ENCODE measurements at regions not wholly inside any gene's neighbourhood (a gene's known extent, or its start where the extent isn't known, plus 50 kb on each side); places are given as distances from the start of the nearest gene placed in this dataset.
A peak's percentile ranks its signal among the peaks of the same experiment; 100 is the strongest.
"Not testable (repeated sequence)": the region's sequence is repeated elsewhere in the genome, so short reads cannot be mapped to it uniquely, and the experiment has no call there.

DNA sequence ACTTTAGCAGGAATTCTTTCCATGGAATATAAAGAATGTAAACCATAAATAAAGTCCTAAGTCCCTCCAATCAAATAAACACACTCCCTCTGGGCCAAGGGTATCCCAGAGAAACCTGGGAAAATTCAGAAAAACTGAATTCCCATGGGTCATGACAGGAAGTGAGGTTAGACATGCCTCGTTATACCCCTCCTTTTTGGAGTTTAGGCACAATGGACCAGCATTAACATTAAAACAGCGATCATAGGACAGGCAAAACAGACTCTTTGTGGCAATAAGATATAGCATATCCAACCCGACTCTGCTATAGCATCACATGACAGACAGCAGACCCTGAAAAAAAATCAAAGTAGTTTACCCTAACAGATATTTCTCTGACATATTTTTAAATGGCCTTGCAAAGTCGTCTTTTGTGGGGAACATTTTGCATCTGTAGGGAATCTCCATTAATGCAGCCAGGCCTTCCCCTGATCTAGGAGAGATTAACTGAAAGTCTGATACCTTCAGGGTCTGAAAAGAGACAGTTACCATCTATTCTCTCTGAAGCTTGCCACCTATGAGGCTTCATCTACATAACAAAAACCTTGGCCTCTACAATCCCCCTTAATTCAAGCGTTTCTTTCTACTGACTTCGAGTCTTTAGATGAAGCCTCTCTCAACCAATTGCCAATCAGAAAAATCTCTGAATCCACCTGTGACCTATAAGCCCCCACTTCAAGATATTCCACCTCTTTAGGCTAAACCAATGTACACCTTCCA, 143.0 kb upstream of the KCNK1 start (continued):
- TF ChIP-seq, protein P1, sequence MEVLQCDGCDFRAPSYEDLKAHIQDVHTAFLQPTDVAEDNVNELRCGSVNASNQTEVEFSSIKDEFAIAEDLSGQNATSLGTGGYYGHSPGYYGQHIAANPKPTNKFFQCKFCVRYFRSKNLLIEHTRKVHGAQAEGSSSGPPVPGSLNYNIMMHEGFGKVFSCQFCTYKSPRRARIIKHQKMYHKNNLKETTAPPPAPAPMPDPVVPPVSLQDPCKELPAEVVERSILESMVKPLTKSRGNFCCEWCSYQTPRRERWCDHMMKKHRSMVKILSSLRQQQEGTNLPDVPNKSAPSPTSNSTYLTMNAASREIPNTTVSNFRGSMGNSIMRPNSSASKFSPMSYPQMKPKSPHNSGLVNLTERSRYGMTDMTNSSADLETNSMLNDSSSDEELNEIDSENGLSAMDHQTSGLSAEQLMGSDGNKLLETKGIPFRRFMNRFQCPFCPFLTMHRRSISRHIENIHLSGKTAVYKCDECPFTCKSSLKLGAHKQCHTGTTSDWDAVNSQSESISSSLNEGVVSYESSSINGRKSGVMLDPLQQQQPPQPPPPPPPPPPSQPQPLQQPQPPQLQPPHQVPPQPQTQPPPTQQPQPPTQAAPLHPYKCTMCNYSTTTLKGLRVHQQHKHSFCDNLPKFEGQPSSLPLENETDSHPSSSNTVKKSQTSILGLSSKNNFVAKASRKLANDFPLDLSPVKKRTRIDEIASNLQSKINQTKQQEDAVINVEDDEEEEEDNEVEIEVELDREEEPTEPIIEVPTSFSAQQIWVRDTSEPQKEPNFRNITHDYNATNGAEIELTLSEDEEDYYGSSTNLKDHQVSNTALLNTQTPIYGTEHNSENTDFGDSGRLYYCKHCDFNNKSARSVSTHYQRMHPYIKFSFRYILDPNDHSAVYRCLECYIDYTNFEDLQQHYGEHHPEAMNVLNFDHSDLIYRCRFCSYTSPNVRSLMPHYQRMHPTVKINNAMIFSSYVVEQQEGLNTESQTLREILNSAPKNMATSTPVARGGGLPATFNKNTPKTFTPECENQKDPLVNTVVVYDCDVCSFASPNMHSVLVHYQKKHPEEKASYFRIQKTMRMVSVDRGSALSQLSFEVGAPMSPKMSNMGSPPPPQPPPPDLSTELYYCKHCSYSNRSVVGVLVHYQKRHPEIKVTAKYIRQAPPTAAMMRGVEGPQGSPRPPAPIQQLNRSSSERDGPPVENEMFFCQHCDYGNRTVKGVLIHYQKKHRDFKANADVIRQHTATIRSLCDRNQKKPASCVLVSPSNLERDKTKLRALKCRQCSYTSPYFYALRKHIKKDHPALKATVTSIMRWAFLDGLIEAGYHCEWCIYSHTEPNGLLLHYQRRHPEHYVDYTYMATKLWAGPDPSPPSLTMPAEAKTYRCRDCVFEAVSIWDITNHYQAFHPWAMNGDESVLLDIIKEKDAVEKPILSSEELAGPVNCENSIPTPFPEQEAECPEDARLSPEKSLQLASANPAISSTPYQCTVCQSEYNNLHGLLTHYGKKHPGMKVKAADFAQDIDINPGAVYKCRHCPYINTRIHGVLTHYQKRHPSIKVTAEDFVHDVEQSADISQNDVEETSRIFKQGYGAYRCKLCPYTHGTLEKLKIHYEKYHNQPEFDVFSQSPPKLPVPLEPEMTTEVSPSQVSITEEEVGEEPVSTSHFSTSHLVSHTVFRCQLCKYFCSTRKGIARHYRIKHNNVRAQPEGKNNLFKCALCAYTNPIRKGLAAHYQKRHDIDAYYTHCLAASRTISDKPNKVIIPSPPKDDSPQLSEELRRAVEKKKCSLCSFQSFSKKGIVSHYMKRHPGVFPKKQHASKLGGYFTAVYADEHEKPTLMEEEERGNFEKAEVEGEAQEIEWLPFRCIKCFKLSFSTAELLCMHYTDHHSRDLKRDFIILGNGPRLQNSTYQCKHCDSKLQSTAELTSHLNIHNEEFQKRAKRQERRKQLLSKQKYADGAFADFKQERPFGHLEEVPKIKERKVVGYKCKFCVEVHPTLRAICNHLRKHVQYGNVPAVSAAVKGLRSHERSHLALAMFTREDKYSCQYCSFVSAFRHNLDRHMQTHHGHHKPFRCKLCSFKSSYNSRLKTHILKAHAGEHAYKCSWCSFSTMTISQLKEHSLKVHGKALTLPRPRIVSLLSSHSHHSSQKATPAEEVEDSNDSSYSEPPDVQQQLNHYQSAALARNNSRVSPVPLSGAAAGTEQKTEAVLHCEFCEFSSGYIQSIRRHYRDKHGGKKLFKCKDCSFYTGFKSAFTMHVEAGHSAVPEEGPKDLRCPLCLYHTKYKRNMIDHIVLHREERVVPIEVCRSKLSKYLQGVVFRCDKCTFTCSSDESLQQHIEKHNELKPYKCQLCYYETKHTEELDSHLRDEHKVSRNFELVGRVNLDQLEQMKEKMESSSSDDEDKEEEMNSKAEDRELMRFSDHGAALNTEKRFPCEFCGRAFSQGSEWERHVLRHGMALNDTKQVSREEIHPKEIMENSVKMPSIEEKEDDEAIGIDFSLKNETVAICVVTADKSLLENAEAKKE (CRISPR knock-in tag; IDR thresholded peaks at IDR 0.05), result peak; percentile 95
- TF ChIP-seq, protein P2, sequence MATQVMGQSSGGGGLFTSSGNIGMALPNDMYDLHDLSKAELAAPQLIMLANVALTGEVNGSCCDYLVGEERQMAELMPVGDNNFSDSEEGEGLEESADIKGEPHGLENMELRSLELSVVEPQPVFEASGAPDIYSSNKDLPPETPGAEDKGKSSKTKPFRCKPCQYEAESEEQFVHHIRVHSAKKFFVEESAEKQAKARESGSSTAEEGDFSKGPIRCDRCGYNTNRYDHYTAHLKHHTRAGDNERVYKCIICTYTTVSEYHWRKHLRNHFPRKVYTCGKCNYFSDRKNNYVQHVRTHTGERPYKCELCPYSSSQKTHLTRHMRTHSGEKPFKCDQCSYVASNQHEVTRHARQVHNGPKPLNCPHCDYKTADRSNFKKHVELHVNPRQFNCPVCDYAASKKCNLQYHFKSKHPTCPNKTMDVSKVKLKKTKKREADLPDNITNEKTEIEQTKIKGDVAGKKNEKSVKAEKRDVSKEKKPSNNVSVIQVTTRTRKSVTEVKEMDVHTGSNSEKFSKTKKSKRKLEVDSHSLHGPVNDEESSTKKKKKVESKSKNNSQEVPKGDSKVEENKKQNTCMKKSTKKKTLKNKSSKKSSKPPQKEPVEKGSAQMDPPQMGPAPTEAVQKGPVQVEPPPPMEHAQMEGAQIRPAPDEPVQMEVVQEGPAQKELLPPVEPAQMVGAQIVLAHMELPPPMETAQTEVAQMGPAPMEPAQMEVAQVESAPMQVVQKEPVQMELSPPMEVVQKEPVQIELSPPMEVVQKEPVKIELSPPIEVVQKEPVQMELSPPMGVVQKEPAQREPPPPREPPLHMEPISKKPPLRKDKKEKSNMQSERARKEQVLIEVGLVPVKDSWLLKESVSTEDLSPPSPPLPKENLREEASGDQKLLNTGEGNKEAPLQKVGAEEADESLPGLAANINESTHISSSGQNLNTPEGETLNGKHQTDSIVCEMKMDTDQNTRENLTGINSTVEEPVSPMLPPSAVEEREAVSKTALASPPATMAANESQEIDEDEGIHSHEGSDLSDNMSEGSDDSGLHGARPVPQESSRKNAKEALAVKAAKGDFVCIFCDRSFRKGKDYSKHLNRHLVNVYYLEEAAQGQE (IDR thresholded peaks at IDR 0.05; ENCODE audit: unreplicated experiment), result no peak
- no peak for TF ChIP-seq EZH2 (IDR thresholded peaks at IDR 0.05; ENCODE audit: low read depth, unreplicated experiment)
- TF ChIP-seq, protein P3, sequence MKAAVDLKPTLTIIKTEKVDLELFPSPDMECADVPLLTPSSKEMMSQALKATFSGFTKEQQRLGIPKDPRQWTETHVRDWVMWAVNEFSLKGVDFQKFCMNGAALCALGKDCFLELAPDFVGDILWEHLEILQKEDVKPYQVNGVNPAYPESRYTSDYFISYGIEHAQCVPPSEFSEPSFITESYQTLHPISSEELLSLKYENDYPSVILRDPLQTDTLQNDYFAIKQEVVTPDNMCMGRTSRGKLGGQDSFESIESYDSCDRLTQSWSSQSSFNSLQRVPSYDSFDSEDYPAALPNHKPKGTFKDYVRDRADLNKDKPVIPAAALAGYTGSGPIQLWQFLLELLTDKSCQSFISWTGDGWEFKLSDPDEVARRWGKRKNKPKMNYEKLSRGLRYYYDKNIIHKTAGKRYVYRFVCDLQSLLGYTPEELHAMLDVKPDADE (IDR thresholded peaks at IDR 0.05), result no peak
- TF ChIP-seq ZNF331 (CRISPR knock-in tag; IDR thresholded peaks at IDR 0.05; ENCODE audit: low read depth), result no peak

DNA sequence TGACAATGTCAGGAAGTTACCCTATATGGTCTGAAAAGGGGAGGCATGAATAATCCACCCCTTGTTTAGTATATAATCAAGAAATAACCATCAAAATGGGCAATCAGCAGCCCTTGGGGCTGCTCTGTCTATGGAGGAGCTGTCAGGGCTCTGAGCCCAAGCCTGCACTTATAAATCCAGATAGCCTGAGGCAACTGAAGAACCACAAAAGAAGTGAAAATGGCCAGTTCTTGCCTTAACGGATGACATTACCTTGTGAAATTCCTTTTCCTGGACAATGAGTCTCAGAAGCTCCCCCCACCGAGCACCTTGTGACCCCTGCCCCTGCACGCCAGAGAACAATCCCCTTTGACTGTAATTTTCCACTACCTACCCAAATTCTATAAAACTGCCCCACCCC, 142.1 kb upstream of the KCNK1 start:
- DNase-seq (ENCODE audit: low spot score) (peak; percentile 20), ATAC-seq (peak; percentile 13; the same call in 2 of the 3 replicates)
- H3K36me3 ChIP-seq (ENCODE audit: insufficient read depth); H3K4me3 Mint-ChIP-seq; H3K79me2 ChIP-seq (replicated peaks; ENCODE audit: insufficient read depth); H3K4me2 ChIP-seq; H4K20me1 ChIP-seq (replicated peaks; ENCODE audit: insufficient read depth); H3K9me2 ChIP-seq (ENCODE audit: insufficient read depth); H3K27me3 ChIP-seq (ENCODE audit: insufficient read depth); H3F3A ChIP-seq (replicated peaks; ENCODE audit: low read depth); H3K27me3 Mint-ChIP-seq (ENCODE audit: insufficient read depth, low read depth, poor library complexity); H2AFZ ChIP-seq: not testable (repeated sequence)
- Histone ChIP-seq H3K4me3 (peak overlapping the region; percentile 21; the same call in 1 of the 2 replicates), H3K27ac (ENCODE audit: low read depth) (peak overlapping the region; percentile 71), H3K4me1 (ENCODE audit: insufficient read depth) (peaks cover 26% of the 10 kb centered on the region)
- H3K36me3 Mint-ChIP-seq (ENCODE audit: low read depth), result peaks cover 28% of the 10 kb centered on the region
- H3K9me3 Mint-ChIP-seq, result peaks cover 19% of the 10 kb centered on the region
- peaks cover 67% of the 10 kb centered on the region for H3K4me1 Mint-ChIP-seq
- H3K27ac Mint-ChIP-seq, result peak overlapping the region; percentile 91

DNA sequence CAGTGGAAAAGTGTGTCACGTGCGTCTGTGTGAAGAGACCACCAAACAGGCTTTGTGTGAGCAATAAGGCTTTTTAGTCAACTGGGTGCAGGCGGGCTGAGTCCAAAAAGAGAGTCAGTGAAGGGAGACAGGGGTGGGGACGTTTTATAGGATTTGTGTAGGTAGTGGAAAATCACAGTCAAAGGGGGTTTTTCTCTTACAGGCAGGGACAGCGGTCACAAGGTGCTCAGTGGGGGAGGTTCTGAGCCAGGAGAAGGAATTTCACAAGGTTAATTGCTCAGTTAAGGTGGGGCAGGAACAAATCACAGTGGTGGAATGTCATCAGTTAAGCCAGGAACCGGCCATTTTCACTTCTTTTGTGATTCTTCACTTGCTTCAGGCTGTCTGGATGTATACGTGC, 141.1 kb upstream of the KCNK1 start:
- not testable (repeated sequence) for H3F3A ChIP-seq (replicated peaks; ENCODE audit: low read depth); H3K36me3 ChIP-seq (ENCODE audit: insufficient read depth); H3K27ac ChIP-seq (ENCODE audit: low read depth); H3K79me2 ChIP-seq (replicated peaks; ENCODE audit: insufficient read depth); H3K4me2 ChIP-seq; H3K4me3 ChIP-seq; H2AFZ ChIP-seq; H3K27me3 Mint-ChIP-seq (ENCODE audit: insufficient read depth, low read depth, poor library complexity); H4K20me1 ChIP-seq (replicated peaks; ENCODE audit: insufficient read depth); ATAC-seq; H3K9me2 ChIP-seq (ENCODE audit: insufficient read depth); H3K4me3 Mint-ChIP-seq; H3K27me3 ChIP-seq (ENCODE audit: insufficient read depth); DNase-seq (ENCODE audit: low spot score)
- peaks cover 22% of the 10 kb centered on the region for H3K9me3 Mint-ChIP-seq
- H3K36me3 Mint-ChIP-seq (ENCODE audit: low read depth), result peaks cover 32% of the 10 kb centered on the region
- H3K4me1 Mint-ChIP-seq, result peaks cover 69% of the 10 kb centered on the region
- peaks cover 26% of the 10 kb centered on the region for H3K4me1 ChIP-seq (ENCODE audit: insufficient read depth)
- peak overlapping the region; percentile 52 for H3K27ac Mint-ChIP-seq

Data from GM23338 (cell line).